Activated T-helper 9 cell treated with anti-CD3 and anti-CD28 coated beads, Interleukin-2, amount 50 U/mL, for 16 hours (primary cell): ENCODE measurements at regions not wholly inside any gene's neighbourhood (a gene's known extent, or its start where the extent isn't known, plus 50 kb on each side); places are given as distances from the start of the nearest gene placed in this dataset.
"Not testable (repeated sequence)": the region's sequence is repeated elsewhere in the genome, so short reads cannot be mapped to it uniquely, and the experiment has no call there.

Source experiments
- DNase-seq: peaks from one replicate; pipeline ENCODE4 v3.0.0-alpha.2; 2020; ENCODE audit warnings: low read depth

DNA sequence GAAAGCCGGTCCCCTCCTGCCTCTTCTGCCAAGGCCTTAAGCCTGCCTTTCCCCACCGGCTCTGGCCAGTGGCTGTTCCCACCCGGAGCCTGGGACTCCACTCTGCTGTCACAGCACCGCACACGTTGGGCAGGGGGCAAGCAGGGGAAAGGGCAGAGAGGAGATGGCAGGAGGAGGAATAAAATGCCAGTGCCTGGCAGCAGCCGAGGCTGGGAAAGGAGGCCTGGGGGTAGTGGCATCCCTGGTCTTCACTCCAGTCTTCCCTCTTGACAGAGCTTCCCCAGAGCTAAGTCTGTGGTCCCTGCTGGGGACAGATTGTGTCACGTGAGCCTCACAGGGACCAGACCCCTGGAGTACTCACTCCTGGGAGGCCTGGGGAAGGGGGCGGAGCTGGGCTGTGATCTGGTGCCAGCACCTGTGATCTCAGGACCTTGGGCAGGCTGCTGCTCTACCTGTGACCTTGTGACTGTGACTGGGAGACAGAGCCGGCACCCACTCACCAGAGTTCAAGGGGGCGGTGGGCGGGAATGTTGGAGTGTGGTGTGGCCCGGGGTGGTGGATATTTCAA, 97.2 kb upstream of the GSE1 start:
- no peak for DNase-seq

DNA sequence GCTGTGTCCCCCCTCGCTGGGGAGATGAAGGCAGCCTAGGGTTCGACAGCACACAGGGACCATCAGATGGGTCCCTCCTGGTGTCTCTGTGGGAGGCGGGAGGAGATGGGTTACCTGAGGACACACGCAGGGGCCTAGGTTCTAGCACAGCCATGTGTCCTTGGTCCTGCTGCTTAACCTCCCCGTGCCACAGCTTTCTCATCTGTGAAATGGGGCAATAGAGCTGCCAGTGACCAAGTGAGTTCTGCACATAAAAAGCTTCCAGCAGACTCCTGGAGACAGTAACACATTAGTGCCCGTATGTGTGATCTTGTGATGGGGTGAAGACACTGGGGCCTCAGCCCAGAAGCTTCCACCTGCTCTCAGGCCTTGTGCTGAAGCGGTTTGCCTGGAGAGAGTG, 96.0 kb upstream of the GSE1 start:
- no peak for DNase-seq

DNA sequence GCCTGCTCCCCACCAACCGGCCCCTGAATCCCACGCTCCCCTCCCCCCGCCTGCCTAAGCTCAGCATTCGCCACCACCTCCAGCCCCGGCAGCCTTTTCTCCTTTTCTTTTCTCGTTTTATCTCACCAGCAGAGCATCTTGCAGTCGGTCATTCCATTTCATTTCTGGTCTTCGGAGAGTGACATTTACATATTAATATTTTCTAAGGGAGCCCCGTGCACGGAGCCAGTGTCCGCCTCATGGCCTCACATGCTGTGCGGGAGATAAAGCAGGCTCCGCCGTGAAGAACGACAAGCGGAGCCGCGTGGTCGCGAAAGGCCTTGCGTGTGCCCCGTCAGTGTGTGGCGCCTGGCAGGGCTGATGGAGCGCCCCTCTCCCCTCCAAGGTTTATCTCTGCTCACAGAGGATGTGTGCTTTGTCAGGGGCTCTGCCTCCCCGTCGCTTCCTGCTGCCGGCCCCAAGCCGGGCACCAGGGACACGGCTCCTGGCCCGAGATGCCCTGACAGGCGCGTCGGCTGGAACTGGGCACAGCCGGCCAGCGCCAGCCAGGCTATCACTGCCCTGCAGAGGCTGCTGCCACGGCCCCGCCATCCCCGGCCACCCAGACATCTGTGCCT, 95.5 kb upstream of the GSE1 start:
- DNase-seq, result no peak

DNA sequence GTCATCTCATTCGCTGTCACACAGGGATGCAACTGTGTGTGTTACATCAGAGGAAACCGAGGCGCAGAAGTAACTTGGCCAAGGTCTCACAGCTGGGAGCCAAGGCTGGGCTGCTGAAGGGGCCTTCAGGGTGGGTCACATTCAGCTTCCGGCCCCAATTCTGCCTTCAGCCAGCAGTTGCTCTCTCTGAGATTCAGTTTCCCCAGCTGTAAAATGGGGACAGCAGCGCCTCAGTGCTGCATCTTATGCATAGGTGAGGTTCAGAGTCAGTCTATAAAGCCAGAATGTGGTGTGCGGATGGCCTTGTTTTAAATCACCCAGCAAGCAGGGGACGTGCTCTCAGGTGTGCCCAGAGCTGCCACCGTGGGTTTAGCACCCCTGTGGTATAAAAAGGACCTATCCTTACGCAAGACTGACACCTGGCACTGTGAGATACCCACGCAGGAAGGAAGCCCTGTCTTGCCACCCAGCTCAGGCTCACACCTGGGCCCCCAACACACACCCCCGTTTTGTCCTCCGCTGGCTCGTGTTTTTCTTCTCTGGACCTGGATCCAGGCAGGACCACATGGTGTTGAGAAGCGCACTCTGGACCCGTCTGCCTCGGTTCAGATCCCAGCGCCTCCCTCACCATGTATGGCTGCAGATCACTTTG, 94.6 kb upstream of the GSE1 start:
- DNase-seq, result no peak

GRCh38 chr16:85519050-85519440, 94.1 kb upstream of the GSE1 start:
- not testable (repeated sequence) for DNase-seq

GRCh38 chr16:85519540-85520231, 93.4 kb upstream of the GSE1 start:
- no peak for DNase-seq

DNA sequence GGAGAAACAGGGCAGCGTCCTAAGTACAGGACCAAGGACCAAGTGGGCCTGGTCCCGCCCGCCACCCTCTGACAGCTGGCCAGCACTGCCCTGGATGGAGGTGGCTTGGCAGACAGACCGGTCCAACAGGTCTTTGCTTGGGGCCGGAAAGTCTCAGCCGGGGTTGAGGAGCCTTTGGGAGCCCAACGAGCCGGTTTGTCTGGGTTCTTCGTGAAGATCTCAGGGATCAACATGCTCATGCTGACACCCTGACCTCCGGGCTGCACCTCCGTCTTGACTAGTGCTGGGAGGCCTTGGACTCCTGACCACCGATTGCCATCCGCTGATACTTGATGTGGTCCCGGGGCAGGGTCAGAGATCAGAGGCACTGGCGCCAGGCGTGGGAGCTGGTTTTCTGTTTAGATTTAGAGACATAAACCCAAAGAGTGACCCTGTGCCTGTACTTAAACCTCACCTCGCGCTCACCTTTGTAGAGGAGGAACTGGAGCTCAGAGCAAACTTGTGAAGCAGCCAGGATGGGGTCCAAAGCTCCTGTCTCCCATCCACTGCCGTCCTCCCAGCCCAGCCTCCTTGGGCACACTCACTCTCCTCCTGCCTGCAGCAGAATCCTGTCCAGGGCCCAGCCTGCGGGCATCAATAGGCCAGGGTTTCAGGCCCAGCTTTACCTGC, 92.1 kb upstream of the GSE1 start:
- DNase-seq, result no peak

- DNase-seq, result no peak
Measured at GRCh38 chr16:85521552-85522307, 91.4 kb upstream of the GSE1 start.

GRCh38 chr16:85522308-85522841, 90.7 kb upstream of the GSE1 start:
- DNase-seq, result no peak

- no peak for DNase-seq
Measured at GRCh38 chr16:85522842-85523601, 90.1 kb upstream of the GSE1 start.

- no peak for DNase-seq
Measured at GRCh38 chr16:85523602-85524364, 89.3 kb upstream of the GSE1 start.

- DNase-seq, result no peak
Measured at GRCh38 chr16:85524365-85524629, 88.8 kb upstream of the GSE1 start.

DNA sequence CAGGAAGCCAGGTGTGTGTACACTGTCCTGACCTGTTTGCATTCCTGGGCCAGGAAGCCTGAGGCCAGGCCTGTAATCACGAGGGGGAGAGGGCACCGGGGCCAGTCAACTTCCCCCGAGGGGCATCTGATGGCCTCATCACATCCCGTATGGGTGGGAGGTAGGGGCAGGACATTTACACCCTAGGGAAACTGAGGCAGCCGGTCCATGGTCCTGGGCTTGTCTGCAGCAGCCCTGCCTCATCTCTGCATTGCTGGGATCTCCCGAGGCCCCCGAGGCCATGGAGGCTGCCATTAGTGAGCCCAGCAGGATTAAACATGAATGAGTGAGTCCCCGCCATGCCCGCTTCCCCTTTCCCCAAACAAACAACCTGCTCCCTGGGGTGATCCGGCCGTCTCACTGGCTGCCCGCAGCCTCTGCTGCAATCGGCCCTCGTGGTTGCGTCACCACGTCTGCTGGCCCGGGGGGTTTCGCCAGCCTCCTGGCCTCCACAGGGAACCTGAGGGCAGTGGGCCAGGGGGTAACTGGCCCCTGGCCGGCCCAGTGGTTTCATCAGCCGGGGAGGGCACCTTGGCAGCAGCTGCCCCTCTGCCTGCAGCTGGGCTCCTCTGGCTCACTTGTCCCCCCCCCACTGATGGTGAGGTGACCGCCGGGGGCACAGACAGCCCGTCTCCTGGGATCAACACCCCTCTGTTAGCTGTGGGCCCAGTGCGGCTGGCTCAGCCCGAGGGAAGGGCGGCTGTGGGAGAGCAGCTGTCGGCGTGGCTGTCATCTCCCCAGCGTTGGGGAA, 88.3 kb upstream of the GSE1 start:
- DNase-seq, result no peak

DNA sequence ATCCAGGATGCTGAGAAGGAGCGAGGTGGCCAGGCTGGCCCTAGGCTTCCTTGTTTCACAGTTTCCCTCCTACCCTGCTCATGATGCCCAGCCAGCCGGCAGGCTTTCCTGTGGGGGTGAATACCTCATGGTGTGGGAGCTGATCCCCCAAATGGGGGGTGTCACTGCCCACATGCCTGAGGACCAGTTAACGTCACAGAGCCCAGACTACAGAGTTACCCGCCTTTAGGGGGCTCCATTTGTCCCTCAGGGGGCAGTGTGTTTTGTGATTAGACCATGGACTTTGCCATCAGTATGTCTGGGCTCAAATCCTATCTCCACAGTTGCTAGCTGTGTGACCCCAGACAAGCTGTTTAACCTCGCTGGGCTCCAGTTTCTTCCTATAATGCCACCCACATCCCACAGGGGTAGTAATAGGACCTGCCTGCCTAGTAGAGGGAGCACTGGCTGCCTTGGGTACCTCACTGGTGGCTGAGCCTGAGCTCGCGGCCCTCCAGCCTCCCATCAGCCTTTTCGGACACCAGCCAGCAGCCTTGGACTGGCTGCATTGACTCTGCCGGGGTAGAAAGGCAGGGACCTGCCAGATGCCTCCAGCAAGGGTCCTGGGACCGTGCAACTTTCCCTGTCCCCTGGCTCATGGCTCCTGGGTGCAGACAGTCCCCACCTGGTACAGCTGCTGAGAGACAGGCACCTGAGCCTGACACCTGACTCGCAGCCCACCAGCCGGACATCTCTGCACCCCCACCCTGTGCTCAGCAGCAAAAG, 87.5 kb upstream of the GSE1 start:
- no peak for DNase-seq

DNA sequence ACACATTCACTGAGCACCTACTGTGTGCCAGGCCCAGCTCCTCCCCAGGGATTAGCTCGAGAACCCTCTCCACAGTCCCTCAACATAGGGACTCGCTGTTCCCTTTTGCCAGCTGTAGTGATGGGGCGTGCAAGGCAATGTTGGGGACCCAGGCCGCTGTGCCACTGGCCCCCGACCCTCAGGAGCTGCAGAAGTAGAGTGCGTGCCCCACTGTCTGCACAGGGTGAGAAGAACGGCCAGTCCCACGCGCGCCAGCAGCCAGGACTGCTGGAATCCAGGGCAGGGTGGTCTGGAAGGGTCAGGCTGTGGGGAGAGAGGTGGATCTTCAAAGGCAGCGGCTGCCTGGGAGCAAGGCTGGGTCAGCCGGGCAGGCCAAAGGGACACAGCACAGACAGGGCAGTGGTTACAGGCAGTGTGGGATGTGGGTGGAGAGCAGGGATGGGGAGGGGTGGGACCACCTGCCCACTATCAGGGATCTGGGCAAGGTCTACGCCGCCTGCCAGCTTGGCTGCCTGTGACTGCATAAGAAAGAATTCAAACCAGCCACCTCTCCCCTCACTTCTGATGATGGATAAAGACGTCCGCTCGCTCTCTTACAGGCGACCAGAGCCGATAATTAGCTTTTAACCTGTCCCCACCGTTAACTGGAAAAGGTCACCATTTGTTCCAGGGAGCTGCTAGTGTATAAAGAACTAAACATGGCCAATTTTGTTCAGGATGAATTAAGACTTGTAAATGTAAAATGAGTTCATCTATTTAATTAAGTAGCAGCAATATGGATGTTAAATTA, 86.7 kb upstream of the GSE1 start:
- DNase-seq, result no peak

- DNase-seq, result no peak
Measured at GRCh38 chr16:85527042-85527766, 85.9 kb upstream of the GSE1 start.

GRCh38 chr16:85527767-85528297, 85.3 kb upstream of the GSE1 start:
- no peak for DNase-seq
